Activated CD4-positive, alpha-beta T cell treated with anti-CD3 and anti-CD28 coated beads, Interleukin-2, amount 50 U/mL, for 4 hours (primary cell): ENCODE measurements at regions not wholly inside any gene's neighbourhood (a gene's known extent, or its start where the extent isn't known, plus 50 kb on each side); places are given as distances from the start of the nearest gene placed in this dataset.

Source experiments
- DNase-seq, 2 experiments: peaks; one replicate each; pipeline ENCODE4 v3.0.0-alpha.2; 2020

DNA sequence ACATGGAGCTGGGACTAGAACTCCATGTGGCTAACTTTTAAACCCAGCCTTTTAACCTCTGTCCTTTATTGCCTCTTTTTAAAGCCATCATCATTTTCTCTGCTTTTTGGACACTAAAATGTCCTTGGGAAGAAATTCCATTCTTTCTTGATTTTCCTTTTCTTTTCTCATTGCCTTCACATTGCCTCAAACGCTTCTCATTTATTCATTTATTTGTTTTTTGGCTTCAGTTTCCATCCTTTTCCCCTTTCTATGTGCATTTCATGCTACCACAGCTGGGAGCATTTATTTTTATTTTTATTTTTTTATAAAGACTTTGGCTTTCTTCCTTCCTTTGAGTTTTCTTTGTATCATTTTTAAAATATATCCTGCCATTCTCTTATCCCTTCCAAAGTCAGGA is 212.2 kb downstream of the DACT1 start:
- no peak for DNase-seq

DNA sequence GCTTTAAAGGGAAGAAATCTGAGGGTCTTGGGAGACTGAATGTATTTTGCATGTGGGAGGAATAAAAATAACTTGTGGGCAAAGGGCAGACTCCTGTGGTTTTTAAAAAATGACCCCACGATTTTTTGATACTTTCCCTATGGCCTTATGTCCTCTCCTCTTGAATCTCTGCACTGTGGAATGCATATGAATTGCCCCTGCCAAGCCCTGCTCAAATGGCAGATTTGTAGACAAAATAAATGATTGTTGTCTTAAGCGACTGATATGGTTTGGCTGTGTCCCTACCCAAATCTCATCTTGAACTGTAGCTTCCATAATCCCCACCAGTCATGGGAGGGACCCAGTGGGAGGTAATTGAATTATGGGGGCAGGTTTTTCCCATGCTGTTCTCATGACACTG is 223.8 kb downstream of the DACT1 start:
- no peak for DNase-seq

DNA sequence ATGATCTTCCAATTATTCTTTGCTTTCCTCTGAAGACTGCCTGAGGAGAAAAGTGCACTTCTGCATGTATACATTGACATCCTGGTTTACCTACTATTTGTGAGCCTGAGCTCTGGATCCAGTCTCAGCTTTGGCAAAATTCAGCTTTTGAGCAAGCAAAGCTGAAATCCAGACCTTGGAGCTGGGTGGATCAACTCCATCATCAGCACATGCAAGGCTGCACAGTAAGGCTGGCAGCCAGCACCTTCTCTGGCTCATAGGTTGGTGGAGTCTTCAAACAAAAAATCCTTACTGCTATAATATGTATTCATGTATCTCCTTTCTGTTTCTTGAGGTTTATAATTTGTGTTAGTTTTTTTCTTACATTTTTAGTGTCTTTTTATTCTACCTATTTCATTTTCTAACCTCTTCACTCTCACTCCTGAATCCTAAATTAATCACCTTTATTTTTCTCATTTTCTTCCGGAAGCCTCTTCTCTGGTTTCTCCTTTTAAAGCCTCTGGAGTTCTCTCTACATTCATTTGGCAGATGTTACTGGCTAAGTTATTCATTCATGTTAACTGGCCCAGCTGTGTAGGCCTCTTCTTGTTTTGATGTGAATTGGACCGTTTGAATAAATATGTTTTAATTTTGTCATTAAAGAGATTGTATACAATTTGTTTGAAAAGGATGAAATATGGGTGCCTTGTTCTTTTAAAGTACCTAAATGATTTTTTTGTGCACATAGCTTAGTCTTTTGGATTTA is 224.8 kb downstream of the DACT1 start:
- DNase-seq = no peak

DNA sequence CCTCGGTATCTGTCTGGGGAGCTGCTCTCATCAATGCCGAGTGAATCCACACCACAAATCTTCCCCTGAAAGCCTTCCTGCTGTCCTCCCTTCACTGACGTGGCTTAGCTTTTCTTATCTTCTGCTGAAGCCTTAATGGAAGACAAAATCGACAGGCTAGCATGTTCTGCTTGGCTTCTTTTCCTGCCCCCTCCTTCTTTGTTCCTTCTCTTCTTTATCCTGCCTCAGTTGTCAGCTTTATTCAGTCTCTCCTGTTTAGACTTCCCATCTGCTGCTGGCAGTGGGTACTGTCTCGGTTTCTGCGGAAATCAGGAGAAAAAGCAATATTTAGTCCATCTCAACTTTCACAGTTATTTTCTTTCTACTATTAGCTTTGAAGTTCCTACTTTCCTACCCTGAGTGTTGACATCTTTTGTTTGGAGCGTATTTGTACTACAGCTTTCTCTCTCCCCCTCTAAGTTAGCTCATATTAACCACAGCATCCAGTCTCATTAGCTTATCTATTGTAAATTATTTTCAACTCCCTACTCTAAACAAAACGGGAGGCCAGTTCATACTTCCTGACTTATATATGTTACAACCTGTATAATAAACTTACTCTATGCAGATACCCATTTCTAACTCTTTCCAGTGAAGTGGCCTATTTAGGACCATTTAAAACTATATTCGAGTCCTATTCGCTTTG is 226.0 kb downstream of the DACT1 start:
- no peak for DNase-seq

DNA sequence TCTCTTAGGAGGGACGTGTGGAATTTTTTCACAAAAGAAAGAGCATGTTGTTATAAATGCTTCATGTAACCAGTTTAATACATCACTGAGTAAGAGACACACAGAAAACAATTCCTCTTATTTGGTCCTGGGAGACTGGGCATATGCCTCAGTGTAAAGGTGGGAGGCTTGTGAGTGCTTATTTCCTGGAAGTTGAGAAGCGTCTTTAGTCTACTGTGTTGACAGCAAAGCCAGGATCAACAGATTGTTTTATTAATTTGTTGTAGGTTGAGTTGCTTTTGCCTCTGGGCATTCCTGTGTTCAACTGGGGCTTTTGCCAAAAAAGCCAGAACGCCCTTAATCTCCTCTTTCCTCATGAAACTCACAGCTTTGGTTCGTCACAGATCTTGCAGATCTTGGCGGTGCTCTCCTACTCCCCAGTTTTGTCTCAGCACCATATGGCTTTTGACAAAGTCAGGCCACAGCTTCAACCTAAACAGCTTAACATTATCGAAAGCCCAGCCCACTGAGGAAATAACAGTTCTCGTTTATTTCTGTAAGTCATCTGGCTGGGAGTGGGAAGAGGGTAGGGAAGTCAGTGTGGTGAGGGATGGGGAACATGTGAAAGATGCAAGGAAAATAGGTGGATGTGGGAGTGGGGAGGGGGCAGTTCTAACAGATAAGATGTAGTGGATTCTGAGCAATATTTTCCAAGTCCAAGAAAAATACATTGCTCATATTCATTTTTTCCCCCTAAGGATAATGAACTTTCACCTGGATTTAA is 227.2 kb downstream of the DACT1 start:
- DNase-seq = no peak

DNA sequence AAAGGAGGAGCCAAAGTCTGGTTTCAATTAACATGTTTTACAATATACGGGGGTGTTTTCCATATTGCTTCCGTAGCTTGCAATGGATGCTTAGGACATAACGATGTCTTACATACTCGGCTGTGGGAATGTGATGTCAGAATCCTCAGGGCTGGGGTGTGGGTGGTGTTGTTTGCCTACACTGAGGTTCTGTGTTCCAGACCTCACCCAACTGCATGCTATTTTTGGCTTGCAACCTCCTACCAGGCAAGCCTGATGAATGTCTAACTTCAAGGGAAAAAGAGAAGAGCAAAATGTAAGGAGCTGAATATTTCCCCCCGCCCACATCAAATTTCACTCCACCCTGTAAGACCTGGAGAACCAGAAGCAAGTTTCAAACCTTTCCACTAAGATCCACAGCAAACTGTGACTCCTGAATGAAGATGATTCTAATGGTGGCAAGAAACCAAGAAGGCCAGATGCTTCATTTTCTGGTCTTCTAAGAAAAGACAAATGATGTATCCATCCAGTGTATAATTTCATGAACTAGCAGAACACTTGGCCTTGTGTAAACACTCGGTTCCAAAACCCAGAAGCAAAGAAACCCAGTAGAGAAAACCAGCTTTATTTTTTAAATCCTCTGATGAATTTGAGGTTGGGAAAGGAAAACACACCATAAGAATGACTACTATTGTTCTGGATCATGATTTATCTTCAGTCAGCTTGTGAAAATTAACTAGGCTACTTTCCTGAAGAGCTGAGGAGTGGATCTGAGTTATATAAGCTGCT is 227.9 kb downstream of the DACT1 start:
- no peak for DNase-seq

DNA sequence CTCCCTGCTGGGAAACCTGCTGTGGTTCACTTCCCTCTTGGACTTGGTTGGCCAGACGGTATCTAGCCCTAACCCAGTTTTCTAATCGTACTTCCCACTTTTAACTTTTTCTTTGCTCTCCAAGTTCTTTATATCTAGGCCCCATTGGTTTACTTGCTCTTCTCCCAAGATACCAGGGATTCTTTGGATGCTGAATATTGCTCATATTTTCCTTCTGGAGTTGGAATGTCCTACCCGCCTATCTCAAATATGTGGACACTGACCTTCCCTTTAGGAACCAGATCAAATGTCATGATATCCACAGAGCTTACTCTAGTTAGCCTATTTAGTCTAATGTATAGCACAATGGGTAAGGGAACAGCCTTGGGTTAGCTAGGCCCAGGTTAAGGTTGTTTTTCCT is 228.6 kb downstream of the DACT1 start:
- DNase-seq = no peak

DNA sequence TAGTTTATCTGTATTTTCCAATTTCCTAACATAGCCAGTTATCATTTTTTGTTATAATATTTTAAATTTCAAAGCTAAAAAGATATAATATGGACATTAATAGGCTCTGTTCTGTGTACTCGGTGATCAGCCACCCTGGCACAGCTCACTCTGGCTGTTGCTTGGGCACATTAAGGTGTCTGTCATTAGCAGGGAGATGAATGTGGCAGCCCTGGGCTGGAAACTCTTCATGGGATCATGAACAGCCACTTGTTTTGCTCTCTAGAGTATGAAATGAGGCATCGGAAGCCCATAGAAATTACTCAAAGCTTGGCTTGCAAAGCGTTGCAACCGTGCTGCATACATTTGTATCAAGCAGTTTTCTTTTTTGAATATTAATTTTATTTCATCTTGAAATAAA is 233.2 kb downstream of the DACT1 start:
- DNase-seq = no peak

DNA sequence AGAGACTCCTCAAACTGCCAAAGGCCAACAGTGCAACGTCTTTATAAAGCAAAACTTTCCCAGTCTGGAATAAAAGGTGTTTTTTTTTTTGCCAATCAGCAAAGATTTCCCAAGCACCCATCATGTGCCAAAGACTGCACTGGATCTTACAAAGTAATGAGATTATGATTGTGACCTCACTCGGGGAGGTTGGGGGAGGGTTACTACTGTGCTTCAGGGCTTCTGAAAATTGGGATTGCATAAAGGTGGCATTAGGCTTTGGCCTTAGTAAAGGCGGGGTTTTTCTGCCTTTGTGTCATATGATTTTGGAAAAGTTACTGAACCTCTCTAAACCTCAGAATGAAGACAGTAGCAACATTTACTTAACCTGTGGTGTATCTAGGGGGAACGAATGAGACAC is 233.8 kb downstream of the DACT1 start:
- DNase-seq = no peak

DNA sequence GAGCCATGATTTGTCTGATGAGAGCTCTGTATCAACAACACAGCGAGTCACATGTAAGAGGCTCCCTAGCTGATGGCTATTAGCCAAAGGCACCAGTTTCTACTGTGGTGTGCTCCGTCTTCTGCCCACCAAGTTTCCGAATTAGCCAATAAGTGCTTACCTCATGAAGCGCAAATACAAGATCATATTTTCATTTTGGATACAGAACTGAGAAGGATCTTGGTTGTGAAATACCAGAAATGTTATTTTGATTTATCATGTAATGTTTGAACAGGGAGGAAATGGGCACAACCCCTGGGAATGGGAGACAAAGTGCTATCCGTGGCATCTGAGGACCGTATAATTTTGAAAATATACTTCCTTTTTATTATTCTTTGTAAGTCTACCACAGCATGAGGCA is 234.3 kb downstream of the DACT1 start:
- DNase-seq = no peak

DNA sequence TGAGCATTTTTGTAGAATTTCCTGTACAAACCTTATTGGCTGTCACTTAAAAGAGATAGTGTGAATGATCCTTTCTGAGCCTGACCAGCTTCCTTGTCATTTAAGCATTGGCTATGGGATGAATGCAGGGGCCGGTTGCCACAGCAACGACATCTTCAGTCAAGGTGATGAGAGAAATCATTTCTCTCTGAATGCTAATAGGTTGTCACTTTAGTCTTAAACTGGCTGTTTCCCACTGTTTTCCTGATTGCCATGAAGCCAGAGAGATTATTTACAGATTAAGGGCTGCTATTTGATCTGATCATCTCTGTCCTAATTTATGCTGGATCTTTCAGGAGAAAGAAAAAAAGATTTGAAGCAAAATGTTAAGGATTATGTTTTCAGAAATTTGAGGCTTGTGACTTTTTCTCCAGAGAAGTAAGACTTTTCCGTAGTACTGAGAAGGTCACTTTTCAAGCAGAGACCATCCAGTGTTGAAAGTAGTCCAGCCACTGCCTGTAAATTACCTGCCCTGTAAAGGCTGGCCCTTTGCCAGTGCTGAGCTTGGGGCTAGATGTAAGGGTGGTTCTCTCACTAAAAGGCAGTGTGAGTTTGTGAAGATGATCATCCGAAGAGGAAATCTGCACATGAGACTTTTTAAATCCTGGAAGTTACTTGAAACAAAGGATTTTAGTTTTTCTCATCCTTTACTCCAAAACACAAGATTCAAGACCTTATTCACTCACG is 235.6 kb downstream of the DACT1 start:
- no peak for DNase-seq

DNA sequence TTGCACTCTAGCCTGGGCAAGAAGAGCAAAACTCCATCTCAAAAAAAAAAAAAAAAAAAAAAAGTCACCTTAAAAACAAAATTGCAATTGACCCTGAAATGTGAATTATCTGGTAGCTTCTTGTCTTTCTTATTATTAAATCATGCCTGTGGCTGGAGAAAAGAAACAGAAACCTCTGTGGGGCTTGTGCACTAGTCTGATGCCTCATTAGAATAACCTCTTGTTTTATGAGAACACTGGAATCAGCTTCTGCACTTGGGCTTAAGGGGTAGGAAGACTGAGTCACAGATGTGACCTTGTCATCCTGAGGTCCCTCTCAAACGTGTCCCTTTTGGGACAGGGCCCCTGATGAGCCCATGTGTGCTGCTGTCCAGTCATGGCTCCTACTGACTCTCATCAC is 237.9 kb downstream of the DACT1 start:
- DNase-seq = no peak

DNA sequence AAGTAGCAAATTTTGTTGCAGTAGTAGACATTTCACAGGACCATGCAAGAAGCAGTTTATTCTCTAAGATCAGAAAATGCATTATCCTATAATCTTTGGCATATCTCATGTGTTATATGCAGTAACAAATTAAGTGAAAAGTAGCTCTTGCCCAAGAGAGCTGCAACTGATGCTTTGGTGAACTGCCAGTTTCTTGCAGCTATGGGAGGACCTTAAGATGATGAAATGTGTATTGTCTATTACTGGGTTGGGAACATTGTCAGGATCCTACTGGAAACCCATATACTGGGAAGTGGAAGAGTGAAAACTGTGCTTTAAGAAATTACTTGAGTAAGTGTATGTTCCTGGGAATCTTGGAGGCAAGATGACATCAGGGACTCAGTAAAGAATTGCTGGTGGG is 238.8 kb downstream of the DACT1 start:
- no peak for DNase-seq

DNA sequence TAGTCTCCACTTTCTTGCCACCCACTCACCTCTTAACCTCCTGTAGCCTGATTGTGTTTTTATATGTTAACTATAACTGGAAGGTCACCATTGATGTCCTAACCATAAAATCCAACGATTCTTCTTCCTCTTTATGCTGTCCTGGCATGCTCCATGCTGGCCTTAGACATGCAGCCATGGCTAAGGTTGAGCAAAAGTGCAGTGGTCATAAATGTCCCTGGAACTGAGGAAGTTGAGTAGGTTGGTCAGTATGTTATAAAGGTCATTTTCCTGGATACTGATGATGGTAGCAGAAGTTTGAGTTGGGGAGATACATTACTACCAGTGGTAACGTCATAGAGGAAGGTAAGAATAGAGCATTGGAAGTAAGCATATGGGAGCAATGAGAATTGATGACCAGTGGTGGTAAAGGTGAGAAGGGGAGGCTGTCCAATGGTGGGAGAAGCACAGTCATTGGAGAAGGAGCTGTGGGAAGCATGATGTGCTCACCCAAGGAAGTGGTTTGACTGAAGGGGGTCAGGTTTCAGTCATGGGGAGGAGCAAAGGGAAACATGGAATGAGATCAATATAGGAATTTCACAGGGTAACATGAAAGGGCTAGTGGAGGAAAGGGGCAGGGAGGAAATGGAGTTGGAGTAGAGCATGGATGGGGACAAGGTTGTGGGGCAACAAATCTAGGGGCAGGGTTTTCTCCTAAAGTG is 240.8 kb downstream of the DACT1 start:
- DNase-seq = no peak

DNA sequence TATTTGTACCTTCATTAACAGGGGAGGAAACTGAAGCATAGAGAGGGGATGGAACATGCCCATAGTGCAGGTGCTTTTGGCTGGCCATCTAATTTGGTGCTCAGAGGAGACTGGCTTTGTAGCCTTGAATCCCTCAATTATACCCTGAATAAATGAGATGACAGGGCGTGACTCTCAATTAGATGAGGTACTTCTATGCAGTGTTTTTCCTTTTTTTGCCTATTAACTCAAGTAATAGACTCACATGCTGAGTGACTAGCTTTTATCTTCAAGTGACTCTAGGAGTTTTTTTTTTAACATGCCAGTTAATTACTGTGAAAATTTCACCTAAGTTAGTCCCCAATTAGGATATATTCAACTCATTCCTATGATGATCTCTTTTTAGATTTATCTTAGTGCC is 243.7 kb downstream of the DACT1 start:
- DNase-seq = no peak

DNA sequence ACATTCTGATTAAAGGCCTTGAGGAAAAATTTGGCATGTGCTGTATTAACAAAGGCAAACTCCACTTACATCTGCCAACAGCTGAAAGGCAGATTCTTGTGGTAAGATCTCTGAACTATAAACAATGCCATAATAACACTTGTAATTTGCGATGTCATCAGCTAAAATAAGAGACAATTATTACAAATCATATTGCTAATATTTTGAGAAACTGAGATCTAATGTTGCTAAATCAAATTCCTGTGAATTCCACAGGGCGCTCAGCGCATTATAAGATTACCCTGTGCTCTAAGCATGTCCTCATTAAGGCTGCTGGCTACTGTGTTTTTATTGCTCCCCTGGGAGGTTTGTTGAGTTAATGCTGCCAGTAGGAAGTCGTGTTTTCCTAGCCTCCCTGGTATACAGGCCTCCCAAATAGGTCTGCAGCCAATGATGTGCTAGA is 244.8 kb downstream of the DACT1 start:
- DNase-seq = no peak

DNA sequence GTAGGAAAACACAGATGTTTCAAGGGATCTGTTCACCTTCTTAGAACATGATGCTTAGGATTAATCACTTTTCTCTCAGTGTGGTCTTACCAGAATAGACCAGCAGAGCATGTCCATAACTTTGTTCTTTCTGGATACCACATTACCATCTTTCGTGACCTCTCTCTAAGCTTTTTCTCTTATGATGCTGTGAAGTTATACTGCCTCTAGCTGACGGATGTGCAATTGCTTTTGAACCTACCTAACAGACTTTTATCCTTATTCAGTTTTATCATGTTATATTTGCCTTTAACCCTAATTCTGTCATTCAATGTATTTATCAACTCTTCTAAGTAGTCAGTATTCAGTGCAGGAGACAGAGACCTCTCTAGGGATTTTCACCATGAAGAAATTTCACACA is 246.7 kb downstream of the DACT1 start:
- no peak for DNase-seq

DNA sequence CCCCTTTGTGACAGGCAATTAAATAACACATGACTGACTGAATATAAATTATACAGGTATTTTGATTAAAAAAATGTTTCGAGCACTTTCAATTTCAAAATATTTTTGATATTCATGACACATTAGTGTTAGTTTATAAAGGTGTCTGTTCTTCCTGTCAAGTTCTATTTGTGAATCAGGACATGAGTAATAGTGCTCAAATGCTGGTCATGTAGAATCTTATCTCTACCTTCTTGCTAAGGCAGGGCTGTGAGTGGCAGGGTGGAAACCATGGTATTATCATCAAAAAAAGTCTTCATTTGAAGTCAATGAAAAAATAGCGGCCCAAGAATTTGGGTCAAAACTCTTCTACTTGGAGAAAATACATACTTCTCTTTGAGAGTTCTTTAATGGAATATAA is 250.2 kb downstream of the DACT1 start:
- DNase-seq = no peak

DNA sequence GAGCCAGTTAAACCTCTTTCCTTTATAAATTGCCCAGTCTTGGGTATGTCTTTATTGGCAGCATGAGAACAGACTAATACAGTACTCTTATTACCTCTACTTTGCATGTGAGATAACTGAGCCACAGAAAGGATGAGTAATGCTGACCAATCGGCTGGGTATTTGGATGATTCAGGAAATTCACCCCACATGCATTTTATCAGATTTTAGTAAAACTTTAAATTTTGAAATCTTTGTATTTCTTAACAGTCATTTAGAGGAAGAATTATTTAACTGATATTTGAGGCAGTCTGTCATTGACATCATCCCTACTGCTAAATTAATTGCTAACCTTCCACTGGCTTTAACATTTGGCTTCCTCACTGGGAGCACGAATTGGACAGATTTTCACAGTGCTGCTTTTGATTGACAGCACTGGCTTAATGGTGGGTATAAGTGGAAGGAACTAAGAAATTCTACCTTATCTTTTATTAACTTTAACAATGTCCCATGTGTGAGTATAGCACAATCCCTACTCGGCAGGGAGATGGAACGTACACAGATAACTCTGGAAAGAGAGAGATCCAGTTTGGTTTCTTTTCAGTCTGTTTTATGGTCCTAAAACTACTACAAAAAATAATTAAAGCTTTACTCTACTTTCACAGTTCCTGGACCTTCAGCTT is 261.0 kb downstream of the DACT1 start:
- no peak for DNase-seq

DNA sequence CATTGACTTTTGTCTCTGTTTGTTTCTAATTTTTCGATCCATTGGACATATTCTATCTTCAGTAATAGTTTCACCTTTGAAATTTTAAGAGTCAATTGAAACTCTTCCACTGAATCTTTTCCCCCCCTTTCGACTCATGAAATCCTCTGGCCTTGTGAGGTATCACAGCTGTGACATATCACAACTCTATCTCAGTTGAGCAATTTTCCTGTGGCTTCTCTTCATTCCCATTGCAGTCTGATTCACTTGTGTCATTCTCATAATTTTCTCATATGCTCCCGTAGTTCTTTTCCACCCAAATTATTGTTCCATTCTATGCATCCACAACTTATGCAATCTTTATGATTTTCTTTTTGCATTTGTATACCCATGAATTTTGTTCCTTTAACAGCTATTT is 261.6 kb downstream of the DACT1 start:
- no peak for DNase-seq

DNA sequence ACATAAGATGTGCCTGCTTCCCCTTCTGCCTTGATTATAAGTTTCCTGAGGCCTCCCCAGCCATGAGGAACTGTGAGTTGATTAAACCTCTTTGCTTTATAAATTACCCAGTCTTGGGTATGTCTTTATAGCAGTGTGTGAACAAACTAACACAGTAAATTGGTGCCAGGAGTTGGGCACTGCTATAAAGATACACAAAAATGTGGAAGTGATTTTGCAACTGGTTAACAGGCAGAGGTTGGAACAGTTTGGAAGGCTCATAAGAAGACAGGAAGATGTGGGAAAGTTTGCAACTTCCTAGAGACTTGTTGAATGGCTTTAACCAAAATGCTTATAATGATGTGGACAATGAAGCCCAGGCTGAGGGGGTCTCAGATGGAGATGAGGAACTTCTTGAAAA is 264.1 kb downstream of the DACT1 start:
- no peak for DNase-seq
